SK-N-SH treated with all-trans-retinoic acid at 6 μM for 48 hours (cell line): ENCODE measurements at regions not wholly inside any gene's neighbourhood (a gene's known extent, or its start where the extent isn't known, plus 50 kb on each side); places are given as distances from the start of the nearest gene placed in this dataset.

ENCODE experiments used
- ATAC-seq: fragments of 200-7000 bp; cut with Tn5 transposase; 3 replicates; pipeline ENCODE4 v1.9.1; 2020; ENCODE audit warnings: mild to moderate bottlenecking, moderate library complexity
- ARNTL ChIP-seq: fragments of 450-650 bp; formaldehyde crosslinking; IDR thresholded peaks from 2 replicates; pipeline ENCODE4 v1.5.0; 2020; ENCODE audit warnings: low read depth, mild to moderate bottlenecking, moderate library complexity, borderline replicate concordance
- BACH2 ChIP-seq: fragments of 250-450 bp; sonication (Bioruptor Pico); IDR thresholded peaks from 2 replicates; pipeline ENCODE4 v1.9.0; 2021; ENCODE audit warnings: mild to moderate bottlenecking, borderline replicate concordance
- CREB5 ChIP-seq: fragments of 250-450 bp; sonication (Bioruptor Pico); IDR thresholded peaks from 2 replicates; pipeline ENCODE4 v1.5.1; 2020; ENCODE audit warnings: low read depth, mild to moderate bottlenecking, moderate library complexity
- CSRNP3 ChIP-seq: fragments of 250-450 bp; sonication (Bioruptor Pico); IDR thresholded peaks from 2 replicates; pipeline ENCODE4 v1.5.1; 2021; ENCODE audit warnings: mild to moderate bottlenecking, moderate library complexity
- GLIS3 ChIP-seq: fragments of 250-450 bp; sonication (Bioruptor Pico); IDR thresholded peaks from 2 replicates; pipeline ENCODE4 v1.5.0; 2020; ENCODE audit warnings: mild to moderate bottlenecking, moderate library complexity
- ISL1 ChIP-seq: fragments of 250-450 bp; sonication (Bioruptor Pico); IDR thresholded peaks from 2 replicates; pipeline ENCODE4 v2.1.2; 2022; ENCODE audit warnings: mild to moderate bottlenecking, moderate library complexity
- OSR1 ChIP-seq: fragments of 250-450 bp; sonication (Bioruptor Pico); IDR thresholded peaks from 2 replicates; pipeline ENCODE4 v1.8.0; 2022; ENCODE audit warnings: moderate library complexity, mild to moderate bottlenecking, inconsistent platforms
- PPARA ChIP-seq: fragments of 250-450 bp; sonication (Bioruptor Pico); IDR thresholded peaks from 2 replicates; pipeline ENCODE4 v1.5.0; 2020; ENCODE audit warnings: mild to moderate bottlenecking, borderline replicate concordance
- RARB ChIP-seq: fragments of 250-450 bp; sonication (Bioruptor Pico); IDR thresholded peaks from 2 replicates; pipeline ENCODE4 v1.8.0; 2021; ENCODE audit warnings: mild to moderate bottlenecking, moderate library complexity
- SNAI2 ChIP-seq: fragments of 250-450 bp; sonication (Bioruptor Pico); IDR thresholded peaks from 2 replicates; pipeline ENCODE4 v1.5.0; 2020; ENCODE audit warnings: mild to moderate bottlenecking, moderate library complexity
- TCF4 ChIP-seq: fragments of 250-450 bp; sonication (Bioruptor Pico); IDR thresholded peaks from 2 replicates; pipeline ENCODE4 v1.8.0; 2021; ENCODE audit warnings: mild to moderate bottlenecking, moderate library complexity, borderline replicate concordance
- TOX ChIP-seq: fragments of 250-450 bp; sonication (Bioruptor Pico); IDR thresholded peaks from 2 replicates; pipeline ENCODE4 v1.8.0; 2021; ENCODE audit warnings: mild to moderate bottlenecking, moderate library complexity, borderline replicate concordance
- ZC3H10 ChIP-seq: fragments of 250-450 bp; sonication (Bioruptor Pico); IDR thresholded peaks from 2 replicates; pipeline ENCODE4 v1.5.1; 2021; ENCODE audit warnings: mild to moderate bottlenecking, moderate library complexity
- ZFP3 ChIP-seq: fragments of 250-450 bp; sonication (Bioruptor Pico); IDR thresholded peaks from 2 replicates; pipeline ENCODE4 v1.5.0; 2020; ENCODE audit warnings: mild to moderate bottlenecking, moderate library complexity
- ZFP30 ChIP-seq: fragments of 450-650 bp; formaldehyde crosslinking; IDR thresholded peaks from 2 replicates; pipeline ENCODE4 v1.5.0; 2022; ENCODE audit warnings: mild to moderate bottlenecking, moderate library complexity
- ZNF565 ChIP-seq: fragments of 450-650 bp; formaldehyde crosslinking; conservative IDR thresholded peaks from 2 replicates; pipeline ENCODE4 v1.5.0; 2020; ENCODE audit warnings: low read depth, mild to moderate bottlenecking, moderate library complexity
- ZNF70 ChIP-seq: fragments of 450-650 bp; formaldehyde crosslinking; IDR thresholded peaks from 2 replicates; pipeline ENCODE4 v1.5.0; 2020; ENCODE audit warnings: mild to moderate bottlenecking, moderate library complexity
- ZNF8 ChIP-seq: fragments of 450-650 bp; formaldehyde crosslinking; IDR thresholded peaks from 2 replicates; pipeline ENCODE4 v1.5.0; 2020; ENCODE audit warnings: mild to moderate bottlenecking, moderate library complexity
- TF ChIP-seq, protein P1 (sequence below): fragments of 250-450 bp; sonication (Bioruptor Pico); IDR thresholded peaks from 2 replicates; pipeline ENCODE4 v1.5.0; 2020; ENCODE audit warnings: mild to moderate bottlenecking, moderate library complexity

DNA sequence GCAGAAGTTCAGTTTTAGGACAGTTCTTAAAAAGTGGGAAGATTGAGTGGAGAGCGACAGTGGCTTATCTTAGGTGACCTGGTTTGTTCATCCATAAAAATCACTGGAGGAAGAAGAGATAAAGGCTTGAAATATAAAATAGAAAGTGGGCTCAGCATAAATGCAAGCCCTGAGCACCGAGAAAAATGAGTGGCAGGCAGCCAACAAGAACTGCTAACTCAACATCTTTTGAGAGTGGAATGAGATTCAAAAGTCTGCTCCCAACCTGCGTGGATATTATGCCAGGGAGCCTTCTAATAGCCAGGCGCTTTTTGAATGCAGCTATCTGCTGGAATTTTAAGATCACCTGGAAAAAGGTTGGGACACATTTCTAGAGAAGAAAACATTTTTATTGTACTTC, 666.5 kb downstream of the FLRT2 start (continued):
- no peak for TF ChIP-seq OSR1 (CRISPR knock-in tag)

DNA sequence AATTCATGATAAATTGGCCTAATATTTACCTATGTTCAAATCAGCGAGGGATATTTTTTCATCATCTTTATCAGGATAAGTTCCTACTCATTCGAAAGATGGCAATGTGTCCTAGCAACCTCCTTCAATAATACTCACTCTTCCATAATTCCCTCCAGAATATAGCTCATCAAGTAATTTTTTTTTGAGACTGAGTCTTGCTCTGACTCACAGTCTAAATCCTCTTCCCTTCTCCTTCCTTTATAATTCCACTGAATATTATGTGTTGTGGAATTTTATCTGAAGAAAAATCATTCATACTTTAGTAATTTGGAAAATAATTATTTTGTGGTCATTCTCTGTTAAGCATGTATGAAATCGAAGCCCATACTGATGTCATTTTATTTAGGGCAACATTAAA, 663.8 kb downstream of the FLRT2 start:
- no peak for ATAC-seq
- TF ChIP-seq ZFP3 (CRISPR knock-in tag) (no peak), CREB5 (CRISPR knock-in tag) (no peak), ZNF8 (CRISPR knock-in tag) (no peak), CSRNP3 (no peak), RARB (no peak), GLIS3 (CRISPR knock-in tag) (no peak), ZFP30 (no peak), BACH2 (CRISPR knock-in tag) (no peak), PPARA (CRISPR knock-in tag) (no peak)
- TF ChIP-seq, protein P1, sequence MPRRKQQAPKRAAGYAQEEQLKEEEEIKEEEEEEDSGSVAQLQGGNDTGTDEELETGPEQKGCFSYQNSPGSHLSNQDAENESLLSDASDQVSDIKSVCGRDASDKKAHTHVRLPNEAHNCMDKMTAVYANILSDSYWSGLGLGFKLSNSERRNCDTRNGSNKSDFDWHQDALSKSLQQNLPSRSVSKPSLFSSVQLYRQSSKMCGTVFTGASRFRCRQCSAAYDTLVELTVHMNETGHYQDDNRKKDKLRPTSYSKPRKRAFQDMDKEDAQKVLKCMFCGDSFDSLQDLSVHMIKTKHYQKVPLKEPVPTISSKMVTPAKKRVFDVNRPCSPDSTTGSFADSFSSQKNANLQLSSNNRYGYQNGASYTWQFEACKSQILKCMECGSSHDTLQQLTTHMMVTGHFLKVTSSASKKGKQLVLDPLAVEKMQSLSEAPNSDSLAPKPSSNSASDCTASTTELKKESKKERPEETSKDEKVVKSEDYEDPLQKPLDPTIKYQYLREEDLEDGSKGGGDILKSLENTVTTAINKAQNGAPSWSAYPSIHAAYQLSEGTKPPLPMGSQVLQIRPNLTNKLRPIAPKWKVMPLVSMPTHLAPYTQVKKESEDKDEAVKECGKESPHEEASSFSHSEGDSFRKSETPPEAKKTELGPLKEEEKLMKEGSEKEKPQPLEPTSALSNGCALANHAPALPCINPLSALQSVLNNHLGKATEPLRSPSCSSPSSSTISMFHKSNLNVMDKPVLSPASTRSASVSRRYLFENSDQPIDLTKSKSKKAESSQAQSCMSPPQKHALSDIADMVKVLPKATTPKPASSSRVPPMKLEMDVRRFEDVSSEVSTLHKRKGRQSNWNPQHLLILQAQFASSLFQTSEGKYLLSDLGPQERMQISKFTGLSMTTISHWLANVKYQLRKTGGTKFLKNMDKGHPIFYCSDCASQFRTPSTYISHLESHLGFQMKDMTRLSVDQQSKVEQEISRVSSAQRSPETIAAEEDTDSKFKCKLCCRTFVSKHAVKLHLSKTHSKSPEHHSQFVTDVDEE (CRISPR knock-in tag) = no peak

DNA sequence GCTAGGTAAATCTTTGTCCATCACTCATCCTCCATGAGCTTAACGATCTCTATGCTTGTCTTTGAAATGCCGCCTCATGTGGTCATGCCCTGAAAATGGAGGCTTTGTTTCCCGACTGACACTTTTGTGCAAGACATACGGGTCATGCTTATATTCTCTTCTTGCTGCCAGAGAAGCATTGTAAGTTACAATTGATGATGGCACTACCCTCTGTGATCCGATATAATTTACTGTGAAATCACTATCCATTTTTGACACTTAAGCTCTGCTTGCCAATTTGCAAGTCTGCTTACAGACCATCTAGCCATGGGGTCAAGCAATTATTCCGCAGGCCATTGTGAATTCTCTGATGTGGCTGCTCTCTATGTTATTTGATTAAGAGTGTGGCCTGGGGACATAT, 650.0 kb downstream of the FLRT2 start:
- no peak for ATAC-seq
- TF ChIP-seq TCF4 (CRISPR knock-in tag) = no peak

GRCh38 chr14:86168371-86168770, 638.4 kb downstream of the FLRT2 start:
- no peak for ATAC-seq
- TF ChIP-seq ZNF8 (CRISPR knock-in tag) (no peak), ZNF70 (CRISPR knock-in tag) (no peak), TOX (CRISPR knock-in tag) (no peak), GLIS3 (CRISPR knock-in tag) (no peak), ZNF565 (no peak), ARNTL (CRISPR knock-in tag) (no peak), ISL1 (CRISPR knock-in tag) (no peak), SNAI2 (CRISPR knock-in tag) (no peak), CSRNP3 (no peak), ZC3H10 (CRISPR knock-in tag) (no peak), CREB5 (CRISPR knock-in tag) (no peak), BACH2 (CRISPR knock-in tag) (no peak)
- TF ChIP-seq, protein P1 (CRISPR knock-in tag) = no peak
